Peyer's patch (tissue), 4 donors: ENCODE measurements at regions not wholly inside any gene's neighbourhood (a gene's known extent, or its start where the extent isn't known, plus 50 kb on each side); places are given as distances from the start of the nearest gene placed in this dataset.

Experiments
- DNase-seq, 3 donors: peaks; one replicate each; pipeline ENCODE4 v3.0.0-alpha.2; 2017 to 2019
- H3K27ac ChIP-seq, 4 donors: fragments of 200-600 bp; sonication (generic); one replicate each; pipeline ENCODE4 v1.5.1; 2016 to 2019
- H3K27me3 ChIP-seq, 2 donors: fragments of 200-600 bp; sonication (generic); one replicate each; pipeline ENCODE4 v1.5.1; 2019
- H3K36me3 ChIP-seq, 3 donors: fragments of 200-600 bp; sonication (generic); one replicate each; pipeline ENCODE4 v1.5.1; 2016 to 2019
- H3K4me1 ChIP-seq, 4 donors: fragments of 200-600 bp; sonication (generic); one replicate each; pipeline ENCODE4 v1.5.1; 2016 to 2019
- H3K4me3 ChIP-seq, 4 donors: fragments of 200-600 bp; sonication (generic); 1 replicate in 3 of 4; 2 replicates in 1 of 4; pipeline ENCODE4 v1.5.1; 2016 to 2019; ENCODE audit warnings: mild to moderate bottlenecking in 1 of 4
- H3K9me3 ChIP-seq, 4 donors: fragments of 200-600 bp; sonication (generic); one replicate each; pipeline ENCODE4 v1.5.1; 2016 to 2019; ENCODE audit warnings: mild to moderate bottlenecking in 1 of 4
- CTCF ChIP-seq, 6 experiments: fragments of 450-650 bp in 4 of 6; fragments of 200-600 bp in 2 of 6; sonication (generic) in 1 of 6; IDR thresholded peaks; one replicate each; pipeline ENCODE4 v1.5.1; 2017 to 2019; ENCODE audit warnings: antibody characterized with exemption in 6 of 6, mild to moderate bottlenecking in 3 of 6, moderate library complexity in 1 of 6
- POLR2A ChIP-seq, 2 donors: fragments of 450-650 bp; IDR thresholded peaks; one replicate each; pipeline ENCODE4 v1.5.1; 2017; ENCODE audit warnings: antibody characterized with exemption in 2 of 2, mild to moderate bottlenecking in 2 of 2, moderate library complexity in 2 of 2

GRCh38 chr1:73160759-73161158 is 878.4 kb upstream of the NEGR1 start:
- TF ChIP-seq CTCF (IDR thresholded peaks at IDR 0.05) (no peak), POLR2A (IDR thresholded peaks at IDR 0.05) (no peak)
- H3K36me3 ChIP-seq: no peaks in the 10 kb centered on the region
- no peak for DNase-seq
- H3K27ac ChIP-seq: no peak overlapping the region
- no peaks in the 10 kb centered on the region for H3K4me1 ChIP-seq
- H3K9me3 ChIP-seq: no peaks in the 10 kb centered on the region
- no peaks in the 10 kb centered on the region for H3K27me3 ChIP-seq
- H3K4me3 ChIP-seq: no peak overlapping the region

- Histone ChIP-seq H3K4me3 (no peak overlapping the region), H3K27me3 (no peaks in the 10 kb centered on the region), H3K27ac (no peak overlapping the region), H3K4me1 (no peaks in the 10 kb centered on the region), H3K9me3 (no peaks in the 10 kb centered on the region), H3K36me3 (no peaks in the 10 kb centered on the region)
- no peak for DNase-seq
- TF ChIP-seq CTCF (IDR thresholded peaks at IDR 0.05): no peak
- TF ChIP-seq POLR2A (IDR thresholded peaks at IDR 0.05): no peak
Observed at GRCh38 chr1:73144311-73144710, 862.0 kb upstream of the NEGR1 start.

- Histone ChIP-seq H3K9me3 (no peaks in the 10 kb centered on the region), H3K36me3 (no peaks in the 10 kb centered on the region), H3K27me3 (no peaks in the 10 kb centered on the region), H3K4me1 (no peaks in the 10 kb centered on the region), H3K4me3 (no peak overlapping the region), H3K27ac (no peak overlapping the region)
- TF ChIP-seq POLR2A (IDR thresholded peaks at IDR 0.05): no peak
- TF ChIP-seq CTCF (IDR thresholded peaks at IDR 0.05): no peak
- DNase-seq: no peak
Observed at GRCh38 chr1:73136975-73137374, 854.6 kb upstream of the NEGR1 start.

- no peaks in the 10 kb centered on the region for H3K4me1 ChIP-seq
- no peak for DNase-seq
- no peaks in the 10 kb centered on the region for H3K27me3 ChIP-seq
- no peak overlapping the region for H3K27ac ChIP-seq
- no peaks in the 10 kb centered on the region for H3K9me3 ChIP-seq
- TF ChIP-seq CTCF (IDR thresholded peaks at IDR 0.05) (no peak), POLR2A (IDR thresholded peaks at IDR 0.05) (no peak)
- no peaks in the 10 kb centered on the region for H3K36me3 ChIP-seq
- H3K4me3 ChIP-seq: no peak overlapping the region
Observed at GRCh38 chr1:73106931-73107330, 824.6 kb upstream of the NEGR1 start.

GRCh38 chr1:73105755-73106154 is 823.4 kb upstream of the NEGR1 start:
- H3K4me3 ChIP-seq: no peak overlapping the region
- H3K27ac ChIP-seq: no peak overlapping the region
- no peaks in the 10 kb centered on the region for H3K4me1 ChIP-seq
- no peaks in the 10 kb centered on the region for H3K27me3 ChIP-seq
- no peak for TF ChIP-seq POLR2A (IDR thresholded peaks at IDR 0.05)
- no peak for TF ChIP-seq CTCF (IDR thresholded peaks at IDR 0.05)
- no peak for DNase-seq
- no peaks in the 10 kb centered on the region for H3K9me3 ChIP-seq
- H3K36me3 ChIP-seq: no peaks in the 10 kb centered on the region

- Histone ChIP-seq H3K36me3 (no peaks in the 10 kb centered on the region), H3K4me1 (no peaks in the 10 kb centered on the region), H3K27me3 (no peaks in the 10 kb centered on the region), H3K27ac (no peak overlapping the region), H3K4me3 (no peak overlapping the region), H3K9me3 (no peaks in the 10 kb centered on the region)
- DNase-seq: no peak
- TF ChIP-seq CTCF (IDR thresholded peaks at IDR 0.05): no peak
- no peak for TF ChIP-seq POLR2A (IDR thresholded peaks at IDR 0.05)
Observed at GRCh38 chr1:73104749-73105148, 822.4 kb upstream of the NEGR1 start.
